Upper lobe of left lung (tissue), 6 donors: ENCODE measurements at regions not wholly inside any gene's neighbourhood (a gene's known extent, or its start where the extent isn't known, plus 50 kb on each side); places are given as distances from the start of the nearest gene placed in this dataset.

Experiments
- ATAC-seq, 2 donors: fragments of 200-7000 bp; cut with Tn5 transposase; one replicate each; pipeline ENCODE4 v1.9.1; 2022; ENCODE audit warnings: mild to moderate bottlenecking in 2 of 2, moderate library complexity in 2 of 2; ENCODE audit not compliant: low FRiP score in 2 of 2
- DNase-seq, 2 donors: peaks; one replicate each; pipeline ENCODE4 v3.0.0-alpha.2; 2019 to 2020
- H3K27ac ChIP-seq, 4 donors: fragments of 200-600 bp; sonication (generic); one replicate each; pipeline ENCODE4 v1.5.1; 2016 to 2019
- H3K27me3 ChIP-seq, 4 donors: fragments of 200-600 bp; sonication (generic); one replicate each; pipeline ENCODE4 v1.5.1; 2017 to 2019
- H3K36me3 ChIP-seq, 4 donors: fragments of 200-600 bp; sonication (generic); one replicate each; pipeline ENCODE4 v1.5.1; 2016 to 2019
- H3K4me1 ChIP-seq, 4 donors: fragments of 200-600 bp; sonication (generic); one replicate each; pipeline ENCODE4 v1.5.1; 2018 to 2019
- H3K4me3 ChIP-seq, 4 donors: fragments of 200-600 bp; sonication (generic); one replicate each; pipeline ENCODE4 v1.5.1; 2017 to 2019; ENCODE audit warnings: mild to moderate bottlenecking in 2 of 4, moderate library complexity in 1 of 4
- H3K9me3 ChIP-seq, 4 donors: fragments of 200-600 bp; sonication (generic); one replicate each; pipeline ENCODE4 v1.5.1; 2018 to 2019
- EP300 ChIP-seq, 4 donors: sonication (generic); formaldehyde crosslinking; IDR thresholded peaks; one replicate each; pipeline ENCODE4 v1.5.1; 2017; ENCODE audit warnings: antibody characterized with exemption in 4 of 4, control low read depth in 2 of 4
- POLR2A ChIP-seq, 4 donors: fragments of 450-650 bp; IDR thresholded peaks; one replicate each; pipeline ENCODE4 v1.5.1; 2016 to 2017; ENCODE audit warnings: antibody characterized with exemption in 4 of 4, mild to moderate bottlenecking in 2 of 4
- POLR2AphosphoS5 ChIP-seq, 2 donors: sonication (generic); formaldehyde crosslinking; IDR thresholded peaks; one replicate each; pipeline ENCODE4 v1.5.1; 2017; ENCODE audit warnings: antibody characterized with exemption in 2 of 2
- WGBS, 2 donors: methylation state at CpG; one replicate each; pipeline ENCODE4 v1.1.5; 2017 to 2018; 5-methylcytosine and 5-hydroxymethylcytosine counted together
- TF ChIP-seq, protein P1 (sequence below), 6 experiments: fragments of 450-650 bp in 4 of 6; fragments of 200-600 bp in 2 of 6; sonication (generic) in 2 of 6; IDR thresholded peaks; one replicate each; pipeline ENCODE4 v1.5.1; 2016 to 2019; ENCODE audit warnings: antibody characterized with exemption in 6 of 6
- donor health status: DM: no; HTN: no; CAD: no; lungs with moderate emphysema.
- donor health status: DM: no; HTN: yes; CAD: no; lungs with severe emphysema.

GRCh38 chr14:95786566-95786965, 72.6 kb upstream of the TCL1A start:
- TF ChIP-seq POLR2AphosphoS5 (IDR thresholded peaks at IDR 0.05) (no peak), EP300 (IDR thresholded peaks at IDR 0.05) (no peak), POLR2A (IDR thresholded peaks at IDR 0.05) (no peak)
- TF ChIP-seq, protein P1, sequence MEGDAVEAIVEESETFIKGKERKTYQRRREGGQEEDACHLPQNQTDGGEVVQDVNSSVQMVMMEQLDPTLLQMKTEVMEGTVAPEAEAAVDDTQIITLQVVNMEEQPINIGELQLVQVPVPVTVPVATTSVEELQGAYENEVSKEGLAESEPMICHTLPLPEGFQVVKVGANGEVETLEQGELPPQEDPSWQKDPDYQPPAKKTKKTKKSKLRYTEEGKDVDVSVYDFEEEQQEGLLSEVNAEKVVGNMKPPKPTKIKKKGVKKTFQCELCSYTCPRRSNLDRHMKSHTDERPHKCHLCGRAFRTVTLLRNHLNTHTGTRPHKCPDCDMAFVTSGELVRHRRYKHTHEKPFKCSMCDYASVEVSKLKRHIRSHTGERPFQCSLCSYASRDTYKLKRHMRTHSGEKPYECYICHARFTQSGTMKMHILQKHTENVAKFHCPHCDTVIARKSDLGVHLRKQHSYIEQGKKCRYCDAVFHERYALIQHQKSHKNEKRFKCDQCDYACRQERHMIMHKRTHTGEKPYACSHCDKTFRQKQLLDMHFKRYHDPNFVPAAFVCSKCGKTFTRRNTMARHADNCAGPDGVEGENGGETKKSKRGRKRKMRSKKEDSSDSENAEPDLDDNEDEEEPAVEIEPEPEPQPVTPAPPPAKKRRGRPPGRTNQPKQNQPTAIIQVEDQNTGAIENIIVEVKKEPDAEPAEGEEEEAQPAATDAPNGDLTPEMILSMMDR (IDR thresholded peaks at IDR 0.05) = no peak
- ATAC-seq (no peak), DNase-seq (peak in 1 of 2 donors; percentile 54)

DNA sequence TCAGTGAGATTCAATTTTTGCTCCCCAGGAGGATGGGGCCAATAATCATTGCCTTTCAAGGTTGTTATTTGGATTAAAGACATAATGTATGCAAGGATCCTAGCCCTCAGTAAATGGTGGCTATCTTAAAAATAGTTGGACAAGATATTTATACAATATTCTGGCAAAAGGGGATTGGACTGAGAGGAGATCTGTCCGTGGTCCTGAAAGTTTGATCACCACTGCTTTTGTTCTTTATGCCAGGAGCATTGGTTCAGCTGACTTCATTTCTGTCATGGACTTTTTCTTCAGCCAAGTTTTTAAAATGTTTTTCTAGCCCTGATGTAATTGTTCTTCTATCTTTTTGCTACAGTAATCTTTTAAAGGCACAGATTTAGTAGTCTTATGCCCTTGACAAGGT, 70.2 kb upstream of the TCL1A start:
- DNase-seq (no peak), ATAC-seq (no peak)
- WGBS, 2 donors = 0 to 5% methylated on average over 1 of the region's 1 CpG
- Histone ChIP-seq H3K4me1 (no peaks in the 10 kb centered on the region), H3K4me3 (no peak overlapping the region), H3K27ac (no peak overlapping the region), H3K27me3 (no peaks in the 10 kb centered on the region), H3K36me3 (no peaks in the 10 kb centered on the region), H3K9me3 (no peaks in the 10 kb centered on the region)
- TF ChIP-seq EP300 (IDR thresholded peaks at IDR 0.05) (no peak), POLR2AphosphoS5 (IDR thresholded peaks at IDR 0.05) (no peak), POLR2A (IDR thresholded peaks at IDR 0.05) (no peak)
- TF ChIP-seq, protein P1 (IDR thresholded peaks at IDR 0.05) = no peak

More at GRCh38 chr14:95786566-95786965, 72.6 kb upstream of the TCL1A start:
- WGBS, 2 donors = 65 to 69% methylated on average over 5 to 8 of the region's 8 CpGs
- Histone ChIP-seq H3K4me3 (no peak overlapping the region), H3K27ac (no peak overlapping the region), H3K9me3 (no peaks in the 10 kb centered on the region), H3K36me3 (no peaks in the 10 kb centered on the region), H3K27me3 (no peaks in the 10 kb centered on the region), H3K4me1 (no peaks in the 10 kb centered on the region)

DNA sequence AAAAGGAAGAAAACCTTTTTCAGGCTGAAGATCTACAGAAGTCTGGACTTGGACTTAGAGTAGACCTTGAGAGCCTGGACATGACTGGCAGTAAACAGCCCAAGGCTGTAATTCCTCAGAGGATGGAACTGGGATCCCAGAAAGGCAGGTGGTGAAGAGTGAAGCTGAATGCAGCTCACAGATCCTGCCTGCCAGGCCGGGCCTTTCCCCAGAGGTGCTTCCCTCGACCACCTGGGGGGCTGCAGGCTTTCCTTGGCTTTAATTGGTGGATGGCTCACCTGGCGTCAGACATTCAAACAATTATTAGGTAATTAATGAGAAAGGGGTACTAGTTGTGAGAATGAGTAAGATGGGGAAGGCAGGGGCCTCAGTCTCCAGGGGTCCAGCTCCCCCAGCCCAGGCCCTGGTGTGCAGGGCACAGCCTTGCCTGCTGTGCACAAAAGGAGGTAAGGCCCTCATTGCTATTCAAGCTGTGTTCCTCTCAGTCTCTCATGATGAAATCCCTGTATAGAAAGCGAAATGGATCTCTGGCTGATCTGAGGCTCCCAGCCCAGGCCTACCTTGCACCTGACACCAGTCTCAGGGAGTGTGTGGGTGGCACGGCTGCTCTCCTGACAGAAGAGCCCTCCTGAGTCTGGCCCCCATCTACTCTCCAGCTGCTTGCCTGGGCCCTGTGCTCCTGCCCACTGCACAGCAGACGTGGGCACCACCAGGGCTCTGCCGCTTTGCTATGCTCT, 63.0 kb upstream of the TCL1A start:
- no peaks in the 10 kb centered on the region for H3K36me3 ChIP-seq
- H3K4me1 ChIP-seq = no peaks in the 10 kb centered on the region
- H3K9me3 ChIP-seq = no peaks in the 10 kb centered on the region
- H3K27ac ChIP-seq = no peak overlapping the region
- TF ChIP-seq, protein P1 (IDR thresholded peaks at IDR 0.05) = no peak
- TF ChIP-seq POLR2A (IDR thresholded peaks at IDR 0.05) = no peak
- no peak for TF ChIP-seq EP300 (IDR thresholded peaks at IDR 0.05)
- no peak for TF ChIP-seq POLR2AphosphoS5 (IDR thresholded peaks at IDR 0.05)
- ATAC-seq = no peak
- peak in 1 of 2 donors; percentile 23 for DNase-seq
- no peaks in the 10 kb centered on the region for H3K27me3 ChIP-seq
- WGBS, 2 donors = 42 to 55% methylated on average over 5 to 7 of the region's 7 CpGs
- no peak overlapping the region for H3K4me3 ChIP-seq

GRCh38 chr14:95774265-95775160, 60.6 kb upstream of the TCL1A start:
- no peak overlapping the region for H3K27ac ChIP-seq
- H3K4me3 ChIP-seq = no peak overlapping the region
- H3K9me3 ChIP-seq = no peaks in the 10 kb centered on the region
- ATAC-seq (peak in 1 of 2 donors; percentile 61), DNase-seq (peak in 1 of 2 donors; percentile 25)
- no peaks in the 10 kb centered on the region for H3K36me3 ChIP-seq
- TF ChIP-seq, protein P1 (IDR thresholded peaks at IDR 0.05) = peak; percentile 69 to 84 (median 78)
- TF ChIP-seq POLR2AphosphoS5 (IDR thresholded peaks at IDR 0.05) = no peak
- WGBS, 2 donors = 59 to 62% methylated on average over 28 of the region's 28 CpGs
- H3K27me3 ChIP-seq = no peaks in the 10 kb centered on the region
- no peaks in the 10 kb centered on the region for H3K4me1 ChIP-seq
